ENCODE measurements at regions not wholly inside any gene's neighbourhood (a gene's known extent, or its start where the extent isn't known, plus 50 kb on each side); places are given as distances from the start of the nearest gene placed in this dataset.

- TF ChIP-seq PKNOX1 (IDR thresholded peaks at IDR 0.05) (no peak), CTCF (IDR thresholded peaks at IDR 0.05 in 2 of 3, conservative IDR thresholded peaks at IDR 0.05 in 1 of 3; ENCODE audit: insufficient read depth in 2 of 3, low read depth in 1 of 3, low read length in 3 of 3) (no peak), MAFK (IDR thresholded peaks at IDR 0.05; ENCODE audit: low read length) (no peak)
Observed at GRCh38 chr3:69553888-69554287, 168.0 kb upstream of the FRMD4B start.
